ENCODE measurements at regions not wholly inside any gene's neighbourhood (a gene's known extent, or its start where the extent isn't known, plus 50 kb on each side); places are given as distances from the start of the nearest gene placed in this dataset.

- TF ChIP-seq POLR2AphosphoS5 (IDR thresholded peaks at IDR 0.05; ENCODE audit: low read length) (no peak), HCFC1 (IDR thresholded peaks at IDR 0.05; ENCODE audit: low read length) (no peak), HDAC6 (IDR thresholded peaks at IDR 0.05; ENCODE audit: unreplicated experiment) (no peak), NBN (IDR thresholded peaks at IDR 0.05) (no peak)
Measured at GRCh38 chr3:161854232-161854771, 357.7 kb downstream of the OTOL1 start.
